GM23338 (cell line): ENCODE measurements at regions not wholly inside any gene's neighbourhood (a gene's known extent, or its start where the extent isn't known, plus 50 kb on each side); places are given as distances from the start of the nearest gene placed in this dataset.

Source experiments
- ATAC-seq: fragments of 200-7000 bp; cut with Tn5 transposase; 3 replicates; pipeline ENCODE4 v1.9.1; 2020
- DNase-seq: peaks from one replicate; pipeline ENCODE4 v3.0.0-alpha.2; 2015; ENCODE audit warnings: low spot score
- H2AFZ ChIP-seq: fragments of 200-600 bp; sonication (generic); 2 replicates; pipeline ENCODE4 v1.8.0; 2016; ENCODE audit warnings: antibody characterized with exemption, mild to moderate bottlenecking, moderate library complexity
- H3F3A ChIP-seq: fragments of 200-600 bp; sonication (generic); replicated peaks from 2 replicates; pipeline ENCODE4 v1.8.0; 2017; ENCODE audit warnings: antibody characterized with exemption, mixed run types, low read depth
- H3K27ac ChIP-seq: fragments of 200-600 bp; sonication (generic); 2 replicates; pipeline ENCODE4 v1.6.1; 2016; ENCODE audit warnings: low read depth
- H3K27me3 ChIP-seq: fragments of 200-600 bp; sonication (generic); 2 replicates; pipeline ENCODE4 v1.8.0; 2016; ENCODE audit warnings: mild to moderate bottlenecking, mixed run types, moderate library complexity; ENCODE audit not compliant: insufficient read depth
- H3K36me3 ChIP-seq: fragments of 200-600 bp; sonication (generic); 2 replicates; pipeline ENCODE4 v1.8.0; 2016; ENCODE audit warnings: mild to moderate bottlenecking; ENCODE audit not compliant: insufficient read depth
- H3K4me1 ChIP-seq: fragments of 200-600 bp; sonication (generic); 2 replicates; pipeline ENCODE4 v1.8.0; 2016; ENCODE audit warnings: mild to moderate bottlenecking, moderate library complexity; ENCODE audit not compliant: insufficient read depth
- H3K4me2 ChIP-seq: fragments of 200-600 bp; sonication (generic); 2 replicates; pipeline ENCODE4 v1.7.1; 2017; ENCODE audit warnings: mixed run types
- H3K4me3 ChIP-seq: fragments of 200-600 bp; sonication (generic); 2 replicates; pipeline ENCODE4 v1.6.1; 2016; ENCODE audit warnings: mixed run types
- H3K79me2 ChIP-seq: fragments of 200-600 bp; sonication (generic); replicated peaks from 2 replicates; pipeline ENCODE4 v1.8.0; 2017; ENCODE audit warnings: mild to moderate bottlenecking; ENCODE audit not compliant: insufficient read depth
- H3K9me2 ChIP-seq: fragments of 200-600 bp; sonication (generic); 2 replicates; pipeline ENCODE4 v1.8.0; 2017; ENCODE audit not compliant: insufficient read depth
- H4K20me1 ChIP-seq: fragments of 200-600 bp; sonication (generic); replicated peaks from 2 replicates; pipeline ENCODE4 v1.8.0; 2017; ENCODE audit warnings: mild to moderate bottlenecking; ENCODE audit not compliant: insufficient read depth
- H3K27ac Mint-ChIP-seq: 2 replicates; pipeline ENCODE4 v1.8.0; 2020; ENCODE audit warnings: inconsistent platforms, mild to moderate bottlenecking, moderate library complexity, mixed read lengths
- H3K27me3 Mint-ChIP-seq: 3 replicates; pipeline ENCODE4 v1.8.0; 2022; ENCODE audit warnings: low read depth, mild to moderate bottlenecking, moderate library complexity, mixed read lengths, inconsistent platforms; ENCODE audit not compliant: insufficient read depth, poor library complexity
- H3K36me3 Mint-ChIP-seq: 3 replicates; pipeline ENCODE4 v1.8.0; 2021; ENCODE audit warnings: low read depth, mild to moderate bottlenecking, inconsistent platforms, moderate library complexity, mixed read lengths
- H3K4me1 Mint-ChIP-seq: 3 replicates; pipeline ENCODE4 v1.8.0; 2020; ENCODE audit warnings: mild to moderate bottlenecking, inconsistent platforms, mixed read lengths
- H3K4me3 Mint-ChIP-seq: 3 replicates; pipeline ENCODE4 v1.8.0; 2021; ENCODE audit warnings: moderate library complexity, mild to moderate bottlenecking, inconsistent platforms, mixed read lengths
- H3K9me3 Mint-ChIP-seq: 3 replicates; pipeline ENCODE4 v1.8.0; 2020; ENCODE audit warnings: moderate library complexity, mild to moderate bottlenecking, inconsistent platforms, mixed read lengths
- CREB1 ChIP-seq: fragments of 250-450 bp; sonication (Bioruptor Pico); IDR thresholded peaks from 2 replicates; pipeline ENCODE4 v1.5.0; 2020; ENCODE audit warnings: low read depth, mild to moderate bottlenecking, moderate library complexity
- EZH2 ChIP-seq: fragments of 200-600 bp; sonication (generic); IDR thresholded peaks from one replicate; pipeline ENCODE4 v1.8.0; 2017; ENCODE audit warnings: antibody characterized with exemption, mild to moderate bottlenecking, low read depth; ENCODE audit not compliant: unreplicated experiment
- EZH2phosphoT487 ChIP-seq: fragments of 200-600 bp; sonication (generic); IDR thresholded peaks from one replicate; pipeline ENCODE4 v1.8.1; 2018; ENCODE audit warnings: antibody characterized with exemption; ENCODE audit not compliant: unreplicated experiment
- JUNB ChIP-seq: IDR thresholded peaks from one replicate; pipeline ENCODE4 v1.6.1; 2016; ENCODE audit warnings: antibody characterized with exemption; ENCODE audit not compliant: unreplicated experiment
- NANOG ChIP-seq: IDR thresholded peaks from 2 replicates; pipeline ENCODE4 v1.6.1; 2016; ENCODE audit warnings: antibody characterized with exemption, borderline replicate concordance
- POLR2AphosphoS5 ChIP-seq: IDR thresholded peaks from 2 replicates; pipeline ENCODE4 v1.6.1; 2016; ENCODE audit warnings: antibody characterized with exemption, low read depth
- STAT1 ChIP-seq: IDR thresholded peaks from one replicate; pipeline ENCODE4 v1.6.1; 2016; ENCODE audit warnings: antibody characterized with exemption; ENCODE audit not compliant: unreplicated experiment
- ZNF114 ChIP-seq: fragments of 250-450 bp; sonication (Bioruptor Pico); IDR thresholded peaks from 2 replicates; pipeline ENCODE4 v1.5.0; 2020; ENCODE audit warnings: mild to moderate bottlenecking, moderate library complexity
- ZNF331 ChIP-seq: fragments of 250-450 bp; sonication (Bioruptor Pico); IDR thresholded peaks from 2 replicates; pipeline ENCODE4 v1.5.0; 2020; ENCODE audit warnings: low read depth, mild to moderate bottlenecking, moderate library complexity
- TF ChIP-seq, protein P1 (sequence below): IDR thresholded peaks from one replicate; pipeline ENCODE4 v1.6.1; 2018; ENCODE audit warnings: antibody characterized with exemption; ENCODE audit not compliant: unreplicated experiment
- TF ChIP-seq, protein P2 (sequence below): fragments of 250-450 bp; sonication (Bioruptor Pico); IDR thresholded peaks from 2 replicates; pipeline ENCODE4 v1.5.0; 2020; ENCODE audit warnings: mild to moderate bottlenecking, moderate library complexity
- TF ChIP-seq, protein P3 (sequence below): IDR thresholded peaks from 2 replicates; pipeline ENCODE4 v1.6.1; 2016; ENCODE audit warnings: antibody characterized with exemption
- TF ChIP-seq, protein P4 (sequence below), 2 experiments: fragments of 200-600 bp in 1 of 2; sonication (generic) in 1 of 2; conservative IDR thresholded peaks; 2 replicates each; pipeline versions ENCODE4 v1.5.1 to v1.6.1; 2016 to 2017; ENCODE audit warnings: antibody characterized with exemption in 2 of 2, low read depth in 2 of 2, mild to moderate bottlenecking in 2 of 2, moderate library complexity in 1 of 2

DNA sequence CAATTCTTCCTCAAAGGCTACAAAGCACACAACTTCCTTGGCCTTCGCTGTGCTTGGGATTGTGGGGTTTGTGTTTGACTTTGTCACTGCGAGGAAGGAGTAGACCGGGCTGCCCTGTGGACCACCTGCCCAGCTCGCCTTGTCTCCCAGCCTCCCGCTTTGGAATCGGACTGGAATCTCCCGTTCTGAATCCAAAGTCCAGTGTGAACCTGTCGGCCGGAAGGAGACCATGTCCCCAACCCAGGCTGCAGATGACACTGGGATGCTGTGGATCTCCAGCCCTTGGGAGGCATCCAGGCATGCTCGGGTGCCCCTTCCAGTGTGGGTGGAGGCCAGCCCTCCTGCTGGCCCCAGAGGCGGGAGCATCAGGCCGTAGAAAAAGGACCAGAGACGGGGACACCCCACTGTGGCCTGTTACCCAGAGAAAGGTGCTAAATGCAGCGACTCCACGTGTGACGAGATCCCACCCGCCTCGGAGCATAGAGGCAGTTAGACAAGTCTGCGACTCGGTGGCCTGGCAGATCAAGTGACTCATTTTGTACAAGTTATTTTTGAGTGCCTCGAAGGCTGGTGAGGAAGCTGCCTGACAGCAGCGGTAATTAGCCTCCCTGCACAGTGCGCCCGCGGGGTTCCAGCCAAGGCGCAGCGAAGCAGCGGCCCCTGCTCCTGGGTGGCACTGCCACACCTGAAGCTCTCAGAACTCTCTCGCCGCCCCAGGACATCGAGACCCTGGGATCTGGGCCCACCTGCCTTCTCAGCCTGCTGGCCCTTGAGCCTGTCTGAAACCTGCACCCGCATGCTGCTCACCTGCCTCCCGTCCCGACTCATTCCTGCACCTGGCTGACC is 57.5 kb downstream of the ADRA2C start:
- Mint-ChIP-seq H3K27me3 (peaks cover 23% of the 10 kb centered on the region), H3K4me1 (peaks cover 21% of the 10 kb centered on the region), H3K9me3 (peaks cover 2% of the 10 kb centered on the region; the same call in 2 of the 3 replicates), H3K36me3 (no peaks in the 10 kb centered on the region; the same call in 2 of the 3 replicates), H3K27ac (no peak overlapping the region), H3K4me3 (no peak overlapping the region)
- DNase-seq: no peak
- Histone ChIP-seq H3F3A (no peaks in the 10 kb centered on the region), H3K4me2 (no peak overlapping the region), H4K20me1 (no peaks in the 10 kb centered on the region), H3K27ac (no peak overlapping the region), H3K36me3 (no peaks in the 10 kb centered on the region), H3K9me2 (no peaks in the 10 kb centered on the region), H3K4me1 (0 out of 2 replicates have a peak, but pooled peaks cover 5% of the 10 kb centered on the region), H2AFZ (no peak overlapping the region), H3K79me2 (no peaks in the 10 kb centered on the region), H3K4me3 (no peak overlapping the region), H3K27me3 (no peaks in the 10 kb centered on the region)
- no peak for TF ChIP-seq ZNF114 (CRISPR knock-in tag)
- TF ChIP-seq EZH2phosphoT487: no peak
- no peak for TF ChIP-seq STAT1
- TF ChIP-seq ZNF331: no peak
- TF ChIP-seq POLR2AphosphoS5: no peak
- TF ChIP-seq CREB1 (CRISPR knock-in tag): no peak
- TF ChIP-seq EZH2: no peak
- TF ChIP-seq NANOG: no peak
- TF ChIP-seq, protein P1, sequence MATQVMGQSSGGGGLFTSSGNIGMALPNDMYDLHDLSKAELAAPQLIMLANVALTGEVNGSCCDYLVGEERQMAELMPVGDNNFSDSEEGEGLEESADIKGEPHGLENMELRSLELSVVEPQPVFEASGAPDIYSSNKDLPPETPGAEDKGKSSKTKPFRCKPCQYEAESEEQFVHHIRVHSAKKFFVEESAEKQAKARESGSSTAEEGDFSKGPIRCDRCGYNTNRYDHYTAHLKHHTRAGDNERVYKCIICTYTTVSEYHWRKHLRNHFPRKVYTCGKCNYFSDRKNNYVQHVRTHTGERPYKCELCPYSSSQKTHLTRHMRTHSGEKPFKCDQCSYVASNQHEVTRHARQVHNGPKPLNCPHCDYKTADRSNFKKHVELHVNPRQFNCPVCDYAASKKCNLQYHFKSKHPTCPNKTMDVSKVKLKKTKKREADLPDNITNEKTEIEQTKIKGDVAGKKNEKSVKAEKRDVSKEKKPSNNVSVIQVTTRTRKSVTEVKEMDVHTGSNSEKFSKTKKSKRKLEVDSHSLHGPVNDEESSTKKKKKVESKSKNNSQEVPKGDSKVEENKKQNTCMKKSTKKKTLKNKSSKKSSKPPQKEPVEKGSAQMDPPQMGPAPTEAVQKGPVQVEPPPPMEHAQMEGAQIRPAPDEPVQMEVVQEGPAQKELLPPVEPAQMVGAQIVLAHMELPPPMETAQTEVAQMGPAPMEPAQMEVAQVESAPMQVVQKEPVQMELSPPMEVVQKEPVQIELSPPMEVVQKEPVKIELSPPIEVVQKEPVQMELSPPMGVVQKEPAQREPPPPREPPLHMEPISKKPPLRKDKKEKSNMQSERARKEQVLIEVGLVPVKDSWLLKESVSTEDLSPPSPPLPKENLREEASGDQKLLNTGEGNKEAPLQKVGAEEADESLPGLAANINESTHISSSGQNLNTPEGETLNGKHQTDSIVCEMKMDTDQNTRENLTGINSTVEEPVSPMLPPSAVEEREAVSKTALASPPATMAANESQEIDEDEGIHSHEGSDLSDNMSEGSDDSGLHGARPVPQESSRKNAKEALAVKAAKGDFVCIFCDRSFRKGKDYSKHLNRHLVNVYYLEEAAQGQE: no peak
- TF ChIP-seq, protein P2, sequence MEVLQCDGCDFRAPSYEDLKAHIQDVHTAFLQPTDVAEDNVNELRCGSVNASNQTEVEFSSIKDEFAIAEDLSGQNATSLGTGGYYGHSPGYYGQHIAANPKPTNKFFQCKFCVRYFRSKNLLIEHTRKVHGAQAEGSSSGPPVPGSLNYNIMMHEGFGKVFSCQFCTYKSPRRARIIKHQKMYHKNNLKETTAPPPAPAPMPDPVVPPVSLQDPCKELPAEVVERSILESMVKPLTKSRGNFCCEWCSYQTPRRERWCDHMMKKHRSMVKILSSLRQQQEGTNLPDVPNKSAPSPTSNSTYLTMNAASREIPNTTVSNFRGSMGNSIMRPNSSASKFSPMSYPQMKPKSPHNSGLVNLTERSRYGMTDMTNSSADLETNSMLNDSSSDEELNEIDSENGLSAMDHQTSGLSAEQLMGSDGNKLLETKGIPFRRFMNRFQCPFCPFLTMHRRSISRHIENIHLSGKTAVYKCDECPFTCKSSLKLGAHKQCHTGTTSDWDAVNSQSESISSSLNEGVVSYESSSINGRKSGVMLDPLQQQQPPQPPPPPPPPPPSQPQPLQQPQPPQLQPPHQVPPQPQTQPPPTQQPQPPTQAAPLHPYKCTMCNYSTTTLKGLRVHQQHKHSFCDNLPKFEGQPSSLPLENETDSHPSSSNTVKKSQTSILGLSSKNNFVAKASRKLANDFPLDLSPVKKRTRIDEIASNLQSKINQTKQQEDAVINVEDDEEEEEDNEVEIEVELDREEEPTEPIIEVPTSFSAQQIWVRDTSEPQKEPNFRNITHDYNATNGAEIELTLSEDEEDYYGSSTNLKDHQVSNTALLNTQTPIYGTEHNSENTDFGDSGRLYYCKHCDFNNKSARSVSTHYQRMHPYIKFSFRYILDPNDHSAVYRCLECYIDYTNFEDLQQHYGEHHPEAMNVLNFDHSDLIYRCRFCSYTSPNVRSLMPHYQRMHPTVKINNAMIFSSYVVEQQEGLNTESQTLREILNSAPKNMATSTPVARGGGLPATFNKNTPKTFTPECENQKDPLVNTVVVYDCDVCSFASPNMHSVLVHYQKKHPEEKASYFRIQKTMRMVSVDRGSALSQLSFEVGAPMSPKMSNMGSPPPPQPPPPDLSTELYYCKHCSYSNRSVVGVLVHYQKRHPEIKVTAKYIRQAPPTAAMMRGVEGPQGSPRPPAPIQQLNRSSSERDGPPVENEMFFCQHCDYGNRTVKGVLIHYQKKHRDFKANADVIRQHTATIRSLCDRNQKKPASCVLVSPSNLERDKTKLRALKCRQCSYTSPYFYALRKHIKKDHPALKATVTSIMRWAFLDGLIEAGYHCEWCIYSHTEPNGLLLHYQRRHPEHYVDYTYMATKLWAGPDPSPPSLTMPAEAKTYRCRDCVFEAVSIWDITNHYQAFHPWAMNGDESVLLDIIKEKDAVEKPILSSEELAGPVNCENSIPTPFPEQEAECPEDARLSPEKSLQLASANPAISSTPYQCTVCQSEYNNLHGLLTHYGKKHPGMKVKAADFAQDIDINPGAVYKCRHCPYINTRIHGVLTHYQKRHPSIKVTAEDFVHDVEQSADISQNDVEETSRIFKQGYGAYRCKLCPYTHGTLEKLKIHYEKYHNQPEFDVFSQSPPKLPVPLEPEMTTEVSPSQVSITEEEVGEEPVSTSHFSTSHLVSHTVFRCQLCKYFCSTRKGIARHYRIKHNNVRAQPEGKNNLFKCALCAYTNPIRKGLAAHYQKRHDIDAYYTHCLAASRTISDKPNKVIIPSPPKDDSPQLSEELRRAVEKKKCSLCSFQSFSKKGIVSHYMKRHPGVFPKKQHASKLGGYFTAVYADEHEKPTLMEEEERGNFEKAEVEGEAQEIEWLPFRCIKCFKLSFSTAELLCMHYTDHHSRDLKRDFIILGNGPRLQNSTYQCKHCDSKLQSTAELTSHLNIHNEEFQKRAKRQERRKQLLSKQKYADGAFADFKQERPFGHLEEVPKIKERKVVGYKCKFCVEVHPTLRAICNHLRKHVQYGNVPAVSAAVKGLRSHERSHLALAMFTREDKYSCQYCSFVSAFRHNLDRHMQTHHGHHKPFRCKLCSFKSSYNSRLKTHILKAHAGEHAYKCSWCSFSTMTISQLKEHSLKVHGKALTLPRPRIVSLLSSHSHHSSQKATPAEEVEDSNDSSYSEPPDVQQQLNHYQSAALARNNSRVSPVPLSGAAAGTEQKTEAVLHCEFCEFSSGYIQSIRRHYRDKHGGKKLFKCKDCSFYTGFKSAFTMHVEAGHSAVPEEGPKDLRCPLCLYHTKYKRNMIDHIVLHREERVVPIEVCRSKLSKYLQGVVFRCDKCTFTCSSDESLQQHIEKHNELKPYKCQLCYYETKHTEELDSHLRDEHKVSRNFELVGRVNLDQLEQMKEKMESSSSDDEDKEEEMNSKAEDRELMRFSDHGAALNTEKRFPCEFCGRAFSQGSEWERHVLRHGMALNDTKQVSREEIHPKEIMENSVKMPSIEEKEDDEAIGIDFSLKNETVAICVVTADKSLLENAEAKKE (CRISPR knock-in tag): no peak
- TF ChIP-seq, protein P3, sequence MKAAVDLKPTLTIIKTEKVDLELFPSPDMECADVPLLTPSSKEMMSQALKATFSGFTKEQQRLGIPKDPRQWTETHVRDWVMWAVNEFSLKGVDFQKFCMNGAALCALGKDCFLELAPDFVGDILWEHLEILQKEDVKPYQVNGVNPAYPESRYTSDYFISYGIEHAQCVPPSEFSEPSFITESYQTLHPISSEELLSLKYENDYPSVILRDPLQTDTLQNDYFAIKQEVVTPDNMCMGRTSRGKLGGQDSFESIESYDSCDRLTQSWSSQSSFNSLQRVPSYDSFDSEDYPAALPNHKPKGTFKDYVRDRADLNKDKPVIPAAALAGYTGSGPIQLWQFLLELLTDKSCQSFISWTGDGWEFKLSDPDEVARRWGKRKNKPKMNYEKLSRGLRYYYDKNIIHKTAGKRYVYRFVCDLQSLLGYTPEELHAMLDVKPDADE: no peak
- no peak for TF ChIP-seq JUNB
- TF ChIP-seq, protein P4, sequence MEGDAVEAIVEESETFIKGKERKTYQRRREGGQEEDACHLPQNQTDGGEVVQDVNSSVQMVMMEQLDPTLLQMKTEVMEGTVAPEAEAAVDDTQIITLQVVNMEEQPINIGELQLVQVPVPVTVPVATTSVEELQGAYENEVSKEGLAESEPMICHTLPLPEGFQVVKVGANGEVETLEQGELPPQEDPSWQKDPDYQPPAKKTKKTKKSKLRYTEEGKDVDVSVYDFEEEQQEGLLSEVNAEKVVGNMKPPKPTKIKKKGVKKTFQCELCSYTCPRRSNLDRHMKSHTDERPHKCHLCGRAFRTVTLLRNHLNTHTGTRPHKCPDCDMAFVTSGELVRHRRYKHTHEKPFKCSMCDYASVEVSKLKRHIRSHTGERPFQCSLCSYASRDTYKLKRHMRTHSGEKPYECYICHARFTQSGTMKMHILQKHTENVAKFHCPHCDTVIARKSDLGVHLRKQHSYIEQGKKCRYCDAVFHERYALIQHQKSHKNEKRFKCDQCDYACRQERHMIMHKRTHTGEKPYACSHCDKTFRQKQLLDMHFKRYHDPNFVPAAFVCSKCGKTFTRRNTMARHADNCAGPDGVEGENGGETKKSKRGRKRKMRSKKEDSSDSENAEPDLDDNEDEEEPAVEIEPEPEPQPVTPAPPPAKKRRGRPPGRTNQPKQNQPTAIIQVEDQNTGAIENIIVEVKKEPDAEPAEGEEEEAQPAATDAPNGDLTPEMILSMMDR (conservative IDR thresholded peaks at IDR 0.05; ENCODE audit: low read depth in 2 of 2): no peak
- ATAC-seq: no peak
